IPS-18c (cell line): ENCODE measurements at regions not wholly inside any gene's neighbourhood (a gene's known extent, or its start where the extent isn't known, plus 50 kb on each side); places are given as distances from the start of the nearest gene placed in this dataset.
"Not testable (repeated sequence)": the region's sequence is repeated elsewhere in the genome, so short reads cannot be mapped to it uniquely, and the experiment has no call there.

Experiments used
- H3K4me3 ChIP-seq: 2 replicates; pipeline ENCODE4 v1.7.0; 2013; ENCODE audit warnings: low read depth, mild to moderate bottlenecking, low read length, moderate library complexity; ENCODE audit not compliant: insufficient read depth
- H3K9me3 ChIP-seq: one replicate; pipeline ENCODE4 v1.6.1; 2013; ENCODE audit warnings: mild to moderate bottlenecking, low read length, moderate library complexity; ENCODE audit not compliant: control insufficient read depth, insufficient read depth

DNA sequence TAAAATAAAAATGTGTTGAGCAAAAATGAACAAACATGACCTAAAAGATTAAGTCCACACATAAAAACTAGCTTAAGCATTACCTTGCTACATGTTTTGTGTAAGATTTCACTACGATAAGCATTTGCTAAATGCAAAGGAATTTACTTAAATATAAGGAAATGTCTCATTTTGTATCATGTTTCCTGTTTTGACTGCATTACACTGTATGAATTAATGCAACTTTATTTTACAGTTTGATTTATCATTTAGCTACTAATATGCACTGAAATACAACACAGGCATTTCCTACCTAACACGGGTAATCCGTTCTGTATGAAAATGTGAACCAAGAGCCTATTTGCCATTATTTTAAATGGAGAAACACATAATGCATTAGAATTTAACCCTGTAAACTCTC lies 1076.5 kb upstream of the DDX18 start:
- no peak overlapping the region for H3K4me3 ChIP-seq
- no peaks in the 10 kb centered on the region for H3K9me3 ChIP-seq

- no peaks in the 10 kb centered on the region for H3K9me3 ChIP-seq
- no peak overlapping the region for H3K4me3 ChIP-seq
These were observed 1067.4 kb upstream of the DDX18 start for GRCh38 chr2:116747103-116747502.

DNA sequence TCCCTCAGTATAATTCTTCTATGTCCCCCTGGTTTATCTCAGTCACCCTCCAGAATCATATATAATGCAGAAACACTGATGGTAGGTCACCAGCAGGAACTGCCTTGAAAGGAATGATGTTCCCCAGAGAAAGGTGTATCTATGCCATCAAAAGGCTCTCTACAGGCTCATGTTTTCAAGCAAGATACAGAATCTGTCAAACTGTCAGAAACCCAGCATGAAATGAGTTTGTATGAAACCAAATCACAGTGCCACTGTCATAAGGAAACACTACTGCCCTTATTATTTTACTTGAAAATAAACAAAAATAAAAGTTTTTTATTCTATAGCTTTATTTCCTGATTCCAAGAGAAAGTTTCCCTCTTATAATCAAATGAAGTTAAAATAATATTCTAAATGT lies 1064.5 kb upstream of the DDX18 start:
- Histone ChIP-seq H3K9me3 (no peaks in the 10 kb centered on the region), H3K4me3 (no peak overlapping the region)

GRCh38 chr2:116754381-116755101 lies 1060.0 kb upstream of the DDX18 start:
- Histone ChIP-seq H3K4me3 (no peak overlapping the region), H3K9me3 (no peaks in the 10 kb centered on the region)

GRCh38 chr2:116761864-116762263 lies 1052.6 kb upstream of the DDX18 start:
- H3K9me3 ChIP-seq = no peaks in the 10 kb centered on the region
- no peak overlapping the region for H3K4me3 ChIP-seq

GRCh38 chr2:116769514-116769913 lies 1045.0 kb upstream of the DDX18 start:
- no peak overlapping the region for H3K4me3 ChIP-seq
- H3K9me3 ChIP-seq = no peaks in the 10 kb centered on the region

- H3K4me3 ChIP-seq = no peak overlapping the region
- no peaks in the 10 kb centered on the region for H3K9me3 ChIP-seq
These were observed 1037.9 kb upstream of the DDX18 start for GRCh38 chr2:116776556-116776955.

- Histone ChIP-seq H3K4me3 (no peak overlapping the region), H3K9me3 (no peaks in the 10 kb centered on the region)
These were observed 1026.6 kb upstream of the DDX18 start for GRCh38 chr2:116787848-116788247.

GRCh38 chr2:116802671-116803070 lies 1011.8 kb upstream of the DDX18 start:
- Histone ChIP-seq H3K9me3 (peaks cover 9% of the 10 kb centered on the region), H3K4me3 (0 out of 2 replicates have a peak overlapping the region, but pooled peaks have one; percentile 9)

DNA sequence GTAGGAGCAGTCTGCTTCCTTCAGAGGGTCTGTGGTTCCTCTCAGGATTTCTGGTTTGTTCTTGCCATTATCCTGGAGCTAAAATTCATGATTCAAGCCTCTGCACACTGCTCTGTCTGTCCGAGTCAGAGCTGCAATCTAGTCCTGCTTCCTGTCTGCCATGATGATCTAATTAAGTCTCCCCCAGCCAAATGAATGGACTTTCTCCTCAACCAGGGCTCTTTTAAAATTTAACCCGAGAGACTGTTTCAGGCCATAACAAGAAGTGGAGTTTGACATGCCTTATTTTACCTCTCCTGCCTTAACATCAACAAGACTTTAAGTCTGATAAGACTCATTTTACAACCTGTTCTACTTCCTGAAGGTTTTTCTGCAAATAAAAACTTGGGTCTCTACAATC lies 1009.6 kb upstream of the DDX18 start:
- Histone ChIP-seq H3K4me3 (no peak overlapping the region), H3K9me3 (peaks cover 9% of the 10 kb centered on the region)

GRCh38 chr2:116806505-116806904 lies 1008.0 kb upstream of the DDX18 start:
- H3K4me3 ChIP-seq = not testable (repeated sequence)

DNA sequence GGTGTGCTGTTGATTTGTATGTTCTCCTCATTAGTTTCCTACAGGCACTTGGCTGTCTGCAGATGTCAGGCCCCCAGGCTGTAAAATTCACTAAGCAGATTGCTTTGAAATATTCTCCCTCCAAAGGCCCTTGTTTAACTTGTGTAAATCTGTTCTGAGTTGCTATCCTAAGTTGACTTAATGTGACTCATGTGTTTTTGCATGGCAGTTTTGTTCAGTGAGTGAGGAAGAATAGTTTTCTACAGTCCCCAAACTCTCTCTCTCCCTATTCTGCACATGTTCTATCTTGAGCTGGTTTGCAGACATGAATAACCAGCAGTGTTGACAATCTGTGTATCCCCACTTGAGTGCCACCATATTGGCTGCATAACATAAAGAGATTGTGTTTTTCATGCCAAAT lies 1005.4 kb upstream of the DDX18 start:
- Histone ChIP-seq H3K4me3 (no peak overlapping the region), H3K9me3 (no peaks in the 10 kb centered on the region)

More at GRCh38 chr2:116806505-116806904, 1008.0 kb upstream of the DDX18 start:
- H3K9me3 ChIP-seq = not testable (repeated sequence)

DNA sequence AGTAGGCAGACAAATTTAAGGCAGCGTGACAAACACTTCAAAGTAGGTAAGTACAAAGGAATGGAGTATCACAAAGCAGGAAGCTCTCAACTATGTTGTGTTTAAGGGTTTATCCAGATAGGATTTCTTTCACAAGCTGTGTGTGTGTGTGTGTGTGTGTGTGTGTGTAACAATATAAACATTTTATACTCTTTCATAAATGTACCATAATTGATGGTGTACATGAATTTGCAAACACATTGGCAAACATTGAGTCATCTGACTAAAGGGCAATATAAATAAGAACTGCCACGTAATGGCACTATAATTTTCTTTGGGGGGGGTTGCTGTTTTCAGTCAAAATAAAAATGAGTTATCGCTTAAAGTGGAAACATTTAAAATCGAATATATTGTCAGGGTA lies 1004.4 kb upstream of the DDX18 start:
- no peak overlapping the region for H3K4me3 ChIP-seq

GRCh38 chr2:116810645-116811044 lies 1003.8 kb upstream of the DDX18 start:
- Histone ChIP-seq H3K4me3 (no peak overlapping the region), H3K9me3 (no peaks in the 10 kb centered on the region)

More for the DNA sequence above, 1004.4 kb upstream of the DDX18 start:
- no peaks in the 10 kb centered on the region for H3K9me3 ChIP-seq

DNA sequence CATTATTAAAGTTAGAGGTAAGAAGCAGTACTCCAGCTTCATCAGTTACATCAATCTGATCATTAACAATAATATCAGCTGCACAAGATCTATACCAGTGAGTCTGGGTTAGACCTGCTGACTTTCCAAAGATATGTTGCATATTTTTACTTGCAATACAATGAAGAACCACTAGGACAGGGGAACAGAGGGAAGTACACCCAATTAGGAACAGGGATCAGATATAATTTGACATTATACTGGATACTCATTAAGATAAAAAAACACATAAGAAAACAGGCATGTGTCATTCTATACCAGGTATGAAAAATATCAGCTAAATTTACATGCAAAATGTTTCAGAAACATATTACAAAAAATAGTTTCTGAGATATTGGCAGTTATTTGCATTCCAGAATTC lies 995.1 kb upstream of the DDX18 start:
- Histone ChIP-seq H3K4me3 (no peak overlapping the region), H3K9me3 (no peaks in the 10 kb centered on the region)

GRCh38 chr2:116820986-116821385 lies 993.5 kb upstream of the DDX18 start:
- Histone ChIP-seq H3K9me3 (no peaks in the 10 kb centered on the region), H3K4me3 (no peak overlapping the region)

DNA sequence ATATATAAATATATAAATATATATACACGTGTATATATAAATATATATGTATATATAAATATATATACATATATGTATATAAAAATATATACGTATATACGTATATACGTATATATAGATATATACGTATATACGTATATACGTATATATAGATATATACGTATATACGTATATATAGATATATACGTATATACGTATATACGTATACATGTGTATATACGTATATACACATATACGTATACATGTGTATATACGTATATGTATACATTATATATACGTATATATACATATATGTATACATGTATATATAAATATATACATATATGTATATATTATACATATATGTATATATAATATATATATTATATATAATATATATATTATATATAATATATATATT lies 984.9 kb upstream of the DDX18 start:
- not testable (repeated sequence) for H3K4me3 ChIP-seq, H3K9me3 ChIP-seq

DNA sequence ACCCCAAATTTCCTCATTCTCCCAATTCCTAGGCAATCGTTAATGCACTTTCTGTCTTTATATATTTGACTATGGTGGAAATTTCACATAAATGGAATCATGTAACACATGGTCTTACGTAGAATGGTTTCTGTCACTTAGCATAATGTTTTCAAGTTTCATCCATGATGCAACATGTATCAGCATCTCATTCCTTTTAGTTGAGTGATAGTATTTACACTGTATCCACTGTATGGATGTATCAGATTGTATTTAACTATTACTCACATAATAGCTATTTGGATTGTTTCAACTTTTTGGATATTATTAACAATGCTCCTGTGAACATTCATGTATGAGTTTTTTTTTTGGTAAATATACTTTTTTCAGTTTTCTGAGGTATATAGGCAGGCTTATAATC lies 982.3 kb upstream of the DDX18 start:
- Histone ChIP-seq H3K4me3 (no peak overlapping the region), H3K9me3 (no peaks in the 10 kb centered on the region)

DNA sequence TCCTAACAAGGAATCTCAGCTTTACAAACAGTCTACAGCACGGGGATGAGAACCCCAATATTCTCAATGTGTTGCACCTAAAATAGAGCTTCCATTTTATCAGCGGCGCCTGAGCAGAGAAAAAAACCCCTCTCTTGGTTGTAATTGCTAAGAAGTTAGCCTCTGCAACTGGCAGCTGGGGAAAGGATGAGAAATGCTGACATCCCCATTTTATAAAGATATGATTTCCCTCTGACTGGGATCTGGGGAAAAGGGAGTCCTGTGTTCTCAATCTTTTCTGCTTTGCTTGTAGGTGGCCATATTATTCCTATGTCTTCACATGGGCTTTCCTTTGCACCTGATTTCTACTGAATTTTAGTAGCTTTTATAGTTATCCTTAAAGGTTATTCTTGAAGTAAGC lies 981.4 kb upstream of the DDX18 start:
- H3K9me3 ChIP-seq = no peaks in the 10 kb centered on the region
- H3K4me3 ChIP-seq = no peak overlapping the region
